Ramos (cell line): ENCODE measurements at regions not wholly inside any gene's neighbourhood (a gene's known extent, or its start where the extent isn't known, plus 50 kb on each side); places are given as distances from the start of the nearest gene placed in this dataset.

Experiments used
- in situ Hi-C: fragments of 300-500 bp; cut with MboI; formaldehyde crosslinking; loops from one replicate; pipeline ENCODE4 v1.14.3; 2022; ENCODE audit warnings: low sequenced_read_pairs; ENCODE audit not compliant: unreplicated experiment

- in situ Hi-C loops = no loop called here
Observed at GRCh38 chr9:71592400-71592799, 175.9 kb downstream of the CEMIP2 start.

- in situ Hi-C loops = no loop called here
Observed at GRCh38 chr9:71590362-71590761, 178.0 kb downstream of the CEMIP2 start.

- in situ Hi-C loops = no loop called here
Observed at GRCh38 chr9:71589612-71590011, 178.7 kb downstream of the CEMIP2 start.

GRCh38 chr9:71587576-71588362 lies 180.5 kb downstream of the CEMIP2 start:
- in situ Hi-C loops = no loop called here

- in situ Hi-C loops = no loop called here
Observed at GRCh38 chr9:71583792-71584191, 184.5 kb downstream of the CEMIP2 start.

GRCh38 chr9:71582347-71582746 lies 186.0 kb downstream of the CEMIP2 start:
- in situ Hi-C loops = no loop called here

- in situ Hi-C loops = no loop called here
Observed at GRCh38 chr9:71581101-71581500, 187.2 kb downstream of the CEMIP2 start.

- in situ Hi-C loops = no loop called here
Observed at GRCh38 chr9:71571186-71571585, 197.1 kb downstream of the CEMIP2 start.

GRCh38 chr9:71567890-71568289 lies 200.4 kb downstream of the CEMIP2 start:
- in situ Hi-C loops = no loop called here

GRCh38 chr9:71562140-71562539 lies 206.2 kb downstream of the CEMIP2 start:
- in situ Hi-C loops = no loop called here

- in situ Hi-C loops = no loop called here
Observed at GRCh38 chr9:71557310-71557709, 211.0 kb downstream of the CEMIP2 start.

- in situ Hi-C loops = no loop called here
Observed at GRCh38 chr9:71552480-71552879, 215.8 kb downstream of the CEMIP2 start.

GRCh38 chr9:71549023-71549422 lies 219.3 kb downstream of the CEMIP2 start:
- in situ Hi-C loops = no loop called here

GRCh38 chr9:71544464-71544863 lies 223.8 kb downstream of the CEMIP2 start:
- in situ Hi-C loops = no loop called here

GRCh38 chr9:71541436-71541835 lies 226.9 kb downstream of the CEMIP2 start:
- in situ Hi-C loops = no loop called here

GRCh38 chr9:71524996-71525580 lies 243.2 kb downstream of the CEMIP2 start:
- in situ Hi-C loops = no loop called here

GRCh38 chr9:71524516-71524915 lies 243.8 kb downstream of the CEMIP2 start:
- in situ Hi-C loops = no loop called here

GRCh38 chr9:71521132-71521531 lies 247.2 kb downstream of the CEMIP2 start:
- in situ Hi-C loops = no loop called here

- in situ Hi-C loops = no loop called here
Observed at GRCh38 chr9:71519098-71519696, 249.1 kb downstream of the CEMIP2 start.

- in situ Hi-C loops = no loop called here
Observed at GRCh38 chr9:71518045-71518827, 250.1 kb downstream of the CEMIP2 start.

- in situ Hi-C loops = no loop called here
Observed at GRCh38 chr9:71515626-71516025, 252.7 kb downstream of the CEMIP2 start.
